GM19468 (cell line): ENCODE measurements at regions not wholly inside any gene's neighbourhood (a gene's known extent, or its start where the extent isn't known, plus 50 kb on each side); places are given as distances from the start of the nearest gene placed in this dataset.

Source experiments
- ATAC-seq: cut with Tn5 transposase; IDR thresholded peaks from one replicate; pipeline ENCODE4 v1.9.1; 2021; ENCODE audit warnings: mild to moderate bottlenecking, moderate library complexity, moderate number of reproducible peaks; ENCODE audit not compliant: unreplicated experiment; ENCODE audit errors: extremely low read depth

DNA sequence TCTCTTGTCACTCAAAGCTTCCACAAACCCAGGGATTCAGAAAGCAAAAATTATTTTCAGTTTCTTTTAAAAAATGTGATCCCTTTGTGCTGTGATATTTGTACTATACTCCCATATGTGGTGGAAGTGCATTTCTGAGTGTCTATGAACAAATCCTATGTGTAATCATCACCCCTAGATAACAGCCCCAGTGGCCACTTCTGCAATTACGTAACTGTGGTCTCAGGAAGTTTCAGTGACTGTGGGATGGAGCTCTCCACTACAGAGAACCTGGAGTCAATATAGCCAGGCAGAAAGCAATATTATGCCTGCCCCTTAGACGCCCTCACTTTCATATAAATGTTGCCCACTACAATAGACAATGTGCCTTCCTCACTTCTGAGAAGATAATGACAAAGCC is 1101.7 kb upstream of the GHITM start:
- ATAC-seq, result no peak

DNA sequence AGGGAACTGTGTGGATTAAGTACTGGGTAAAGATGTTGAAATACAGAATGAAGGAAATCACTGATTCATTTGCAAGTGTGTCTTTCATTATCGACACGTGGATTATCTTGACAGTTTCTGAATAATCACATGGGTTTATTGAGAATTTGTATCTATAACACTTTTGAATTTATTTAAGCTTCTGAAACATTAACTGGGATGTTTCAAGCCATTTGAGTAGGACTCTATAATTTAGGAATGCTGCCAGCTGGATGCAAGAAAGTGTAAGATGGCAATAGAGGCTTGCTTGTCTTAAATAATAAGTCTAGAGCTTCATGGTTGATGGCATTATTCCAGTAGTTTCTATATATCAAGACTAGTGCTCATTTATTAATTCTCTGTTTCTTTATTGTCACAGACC is 1100.7 kb upstream of the GHITM start:
- ATAC-seq, result no peak

DNA sequence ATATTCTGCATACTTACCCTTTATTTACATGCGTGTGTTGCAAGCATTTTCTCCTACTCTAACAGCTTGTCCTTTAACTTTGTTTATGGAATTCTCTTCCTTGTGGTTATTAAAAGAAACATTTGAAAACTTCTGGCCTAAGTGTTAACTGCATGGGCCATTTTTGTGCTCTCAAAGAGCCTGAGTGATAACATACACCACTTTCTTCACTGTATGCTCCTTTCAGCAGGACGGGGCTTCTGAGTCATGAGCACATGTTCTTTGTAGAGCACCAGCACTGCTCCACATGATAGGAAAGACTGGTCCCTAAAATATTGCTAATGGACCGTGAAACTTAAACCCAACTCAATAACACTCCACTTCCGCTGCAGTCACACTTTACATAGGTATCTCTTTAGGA is 1093.6 kb upstream of the GHITM start:
- no peak for ATAC-seq

DNA sequence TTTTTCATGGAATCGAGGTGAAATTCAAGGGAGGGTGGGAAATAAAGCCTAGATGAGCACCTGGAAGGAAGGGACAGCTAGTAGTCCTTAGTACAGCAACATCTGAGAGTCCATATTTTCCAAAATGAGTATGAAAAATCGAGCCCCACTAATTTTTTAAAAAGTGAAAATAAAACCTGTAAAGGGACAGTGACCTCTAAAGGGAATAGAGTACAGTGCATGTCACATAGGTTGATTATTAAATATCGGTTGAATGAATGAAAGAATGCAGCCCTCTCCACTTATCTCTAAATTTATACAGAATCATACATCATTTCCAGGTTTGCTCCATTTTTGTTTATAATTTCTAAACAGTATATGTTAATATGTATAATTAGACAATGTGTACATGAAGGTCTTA is 1088.5 kb upstream of the GHITM start:
- no peak for ATAC-seq

DNA sequence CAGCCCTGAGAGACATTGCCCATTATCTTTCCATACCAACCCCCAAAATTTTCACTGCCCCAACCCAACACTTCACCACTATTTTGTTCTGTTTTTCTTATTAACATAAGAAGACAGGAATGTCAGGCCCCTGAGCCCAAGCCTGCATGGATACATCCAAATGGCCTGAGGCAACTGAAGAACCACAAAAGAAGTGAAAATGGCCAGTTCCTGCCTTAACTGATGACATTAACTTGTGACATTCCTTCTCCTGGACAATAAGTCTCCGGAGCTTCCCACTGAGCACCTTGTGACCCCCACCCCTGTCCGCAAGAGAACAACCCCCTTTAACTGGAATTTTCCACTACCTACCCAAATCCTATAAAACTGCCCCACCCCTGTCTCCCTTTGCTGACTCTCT is 1076.4 kb upstream of the GHITM start:
- no peak for ATAC-seq

DNA sequence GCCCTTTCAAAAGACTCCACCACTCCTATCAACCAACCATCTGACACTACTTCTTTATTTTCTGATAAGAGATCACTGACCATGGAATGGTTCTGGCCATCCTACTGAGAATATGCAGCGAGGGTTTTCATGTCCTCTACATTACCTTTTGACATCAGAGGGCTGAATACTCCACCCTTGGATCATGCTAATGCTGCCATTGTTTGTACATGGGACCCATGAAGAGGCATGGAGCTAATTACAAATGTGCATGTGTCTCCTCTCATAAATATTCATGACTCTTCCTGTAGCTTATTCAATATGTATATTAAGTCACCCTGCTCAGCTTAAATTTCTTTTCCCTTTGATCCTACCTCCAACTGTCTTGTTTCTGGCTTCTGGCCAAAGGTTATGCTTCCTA is 1065.8 kb upstream of the GHITM start:
- ATAC-seq, result no peak

DNA sequence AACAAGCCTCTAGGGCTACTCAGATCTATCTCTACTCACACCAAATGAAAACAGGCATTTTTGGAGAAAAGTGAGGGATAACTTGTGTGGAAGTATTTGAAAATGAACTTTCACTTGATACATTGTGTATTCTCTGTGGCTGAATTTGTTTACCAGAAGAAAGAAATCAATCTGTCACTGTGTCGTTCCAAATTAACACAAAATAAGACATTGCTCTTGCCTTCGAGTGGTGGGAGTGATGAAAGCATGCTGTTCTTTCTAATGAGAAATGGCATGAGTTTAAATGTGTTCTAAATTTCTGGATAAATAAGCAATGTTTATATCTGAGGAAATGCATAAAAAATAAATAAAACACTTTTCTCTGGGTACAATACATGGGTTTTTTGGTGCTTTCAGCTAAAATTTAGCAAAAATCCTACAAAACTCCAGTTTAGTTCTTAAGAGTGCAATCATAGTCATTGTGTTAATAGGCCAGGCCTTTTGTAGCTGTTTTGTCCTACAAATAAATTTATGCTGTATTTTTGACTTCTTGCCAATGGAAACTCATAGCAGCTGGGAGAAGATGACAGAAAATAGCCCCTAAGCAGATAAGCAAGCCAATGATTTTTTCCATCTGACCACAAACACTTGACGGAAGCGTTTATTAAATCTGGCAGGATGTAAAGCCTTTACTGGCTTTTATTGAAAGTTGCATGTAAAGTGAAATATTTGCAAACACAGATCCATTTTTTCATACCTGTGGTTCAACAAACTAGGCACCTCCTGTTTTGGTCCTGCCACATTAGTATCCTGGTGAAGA is 1064.1 kb upstream of the GHITM start:
- ATAC-seq, result no peak

DNA sequence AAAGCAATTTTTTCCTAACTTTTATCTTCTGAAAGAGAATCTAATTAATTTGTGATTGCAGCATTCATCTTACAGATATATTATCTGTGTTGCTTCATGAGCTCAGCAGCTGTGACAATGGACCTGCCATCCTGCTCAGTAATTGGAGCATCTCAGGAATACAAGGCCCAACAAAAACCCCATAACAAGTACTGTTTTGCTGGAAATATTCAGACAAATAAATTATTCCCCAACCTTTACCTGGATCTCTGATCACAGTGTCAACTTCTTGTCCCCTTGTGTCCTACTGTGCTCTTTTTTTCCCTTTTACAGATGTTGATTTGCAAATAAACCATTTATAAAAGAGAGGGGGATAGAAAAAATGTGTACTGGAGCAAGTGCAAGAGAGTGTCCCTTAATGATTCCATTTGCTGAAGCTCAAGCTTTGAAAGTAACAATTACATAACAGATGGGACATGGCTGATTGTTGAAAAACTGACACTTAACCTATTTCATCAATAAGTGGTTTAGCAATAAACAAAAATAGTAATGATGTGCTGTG is 1063.4 kb upstream of the GHITM start:
- no peak for ATAC-seq

DNA sequence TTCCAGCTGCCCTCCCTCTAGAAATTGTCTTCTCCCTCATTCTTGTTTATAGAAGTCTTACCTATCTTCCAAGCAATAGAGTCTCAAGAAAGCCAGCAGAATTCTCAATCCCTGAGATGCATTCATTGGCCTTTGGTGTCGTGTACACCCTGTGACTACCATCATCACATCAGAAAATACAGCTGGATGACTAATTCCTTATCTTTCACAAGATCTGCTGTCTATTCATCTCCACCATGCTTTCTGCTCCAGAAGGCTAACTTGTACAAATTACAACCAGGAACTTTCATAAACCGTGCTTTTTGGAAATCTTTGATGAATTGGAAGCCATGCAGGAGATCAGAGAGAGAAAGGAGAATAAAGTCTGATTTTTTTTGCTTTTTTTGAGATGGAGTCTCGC is 1062.9 kb upstream of the GHITM start:
- ATAC-seq, result no peak

DNA sequence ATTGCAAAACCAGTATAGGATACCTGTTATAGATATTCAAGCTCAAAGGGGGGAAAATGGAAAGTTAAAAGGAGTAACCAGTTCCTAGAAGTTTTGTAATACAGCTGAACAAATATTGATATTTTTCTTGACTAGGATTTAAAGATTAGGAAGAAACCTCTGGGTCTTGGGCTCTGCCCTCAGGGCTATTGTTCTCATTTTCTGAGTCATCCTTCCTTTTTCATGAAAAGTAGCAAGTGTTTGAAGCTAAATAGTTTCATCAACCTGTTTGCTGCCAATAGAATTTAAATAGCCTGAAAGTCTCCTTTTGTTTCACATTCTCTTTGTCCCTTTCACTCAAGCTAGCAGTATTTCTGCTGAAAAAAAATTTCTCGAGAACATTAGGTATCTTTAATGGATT is 1061.1 kb upstream of the GHITM start:
- ATAC-seq, result no peak

DNA sequence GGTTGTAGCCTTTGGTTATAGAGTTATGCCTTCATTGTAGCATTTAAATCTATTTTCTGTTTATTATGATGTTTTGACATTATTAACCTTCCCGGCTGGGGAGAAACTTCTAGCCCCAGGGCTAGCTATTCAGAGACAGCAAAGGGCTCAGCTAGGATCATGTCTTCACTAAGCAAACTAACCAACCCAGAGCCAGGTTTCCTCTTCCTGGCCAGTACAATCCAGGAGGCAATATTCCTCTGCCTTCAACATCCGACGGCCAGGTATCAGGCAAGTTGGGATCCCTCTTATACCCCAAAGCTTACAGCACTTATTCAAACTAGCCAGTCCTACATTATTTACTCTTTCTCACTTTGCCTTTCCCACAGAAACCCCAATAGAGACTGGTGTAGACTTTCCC is 1060.7 kb upstream of the GHITM start:
- no peak for ATAC-seq

DNA sequence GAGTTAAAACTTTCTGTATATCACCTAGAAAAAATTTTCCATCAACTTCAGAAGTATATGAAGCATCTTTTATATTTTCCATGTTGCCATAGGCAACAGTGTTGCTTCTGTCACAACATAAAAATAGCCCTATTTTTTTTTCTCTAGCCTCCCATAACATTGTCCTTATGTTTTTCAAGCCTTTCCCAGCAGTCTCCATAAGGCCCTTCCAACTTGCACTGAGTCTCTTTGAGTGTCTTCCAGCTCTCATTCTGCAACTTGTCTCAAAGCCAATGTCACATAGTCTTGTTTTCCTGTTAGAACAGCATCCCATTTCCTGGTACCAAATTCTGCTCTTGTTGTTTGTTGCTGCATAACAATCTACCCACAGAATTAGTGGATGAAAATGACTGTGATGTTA is 1055.5 kb upstream of the GHITM start:
- no peak for ATAC-seq

DNA sequence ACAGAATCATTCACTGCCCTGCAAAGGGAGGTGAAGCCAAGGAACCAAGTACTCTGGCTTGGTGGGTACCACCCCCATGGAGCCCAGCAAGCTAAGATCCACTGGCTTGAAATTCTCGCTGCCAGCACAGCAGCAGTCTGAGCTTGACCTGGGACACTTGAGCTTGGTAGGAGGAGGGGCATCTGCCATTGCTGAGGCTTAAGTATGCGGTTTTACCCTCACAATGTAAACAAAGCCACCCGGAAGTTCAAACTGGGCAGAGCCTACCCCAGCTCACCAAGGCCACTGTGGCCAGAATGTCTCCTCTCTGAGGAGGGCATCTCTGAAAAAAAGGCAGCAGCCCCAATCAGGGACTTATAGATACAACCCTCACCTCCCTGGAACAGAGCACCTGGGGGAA is 1050.0 kb upstream of the GHITM start:
- no peak for ATAC-seq

DNA sequence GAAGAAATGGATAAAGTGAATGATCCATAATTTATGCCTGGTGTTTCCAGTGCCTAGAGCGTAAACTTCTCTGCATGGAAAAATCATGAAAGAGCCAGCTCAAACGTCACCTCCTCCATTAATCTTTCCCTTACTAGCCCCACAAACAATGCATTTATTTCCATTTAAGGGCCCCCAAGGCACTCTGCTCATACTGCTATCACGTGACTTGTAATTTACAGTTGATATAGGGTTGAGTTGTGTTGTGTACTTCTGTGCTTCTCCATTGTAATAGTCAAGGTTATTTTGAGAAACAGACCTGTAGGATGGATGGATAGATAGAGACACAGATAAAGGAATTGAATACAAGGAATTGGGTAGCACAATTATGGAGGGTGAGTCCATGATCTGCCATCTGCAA is 1034.7 kb upstream of the GHITM start:
- no peak for ATAC-seq

DNA sequence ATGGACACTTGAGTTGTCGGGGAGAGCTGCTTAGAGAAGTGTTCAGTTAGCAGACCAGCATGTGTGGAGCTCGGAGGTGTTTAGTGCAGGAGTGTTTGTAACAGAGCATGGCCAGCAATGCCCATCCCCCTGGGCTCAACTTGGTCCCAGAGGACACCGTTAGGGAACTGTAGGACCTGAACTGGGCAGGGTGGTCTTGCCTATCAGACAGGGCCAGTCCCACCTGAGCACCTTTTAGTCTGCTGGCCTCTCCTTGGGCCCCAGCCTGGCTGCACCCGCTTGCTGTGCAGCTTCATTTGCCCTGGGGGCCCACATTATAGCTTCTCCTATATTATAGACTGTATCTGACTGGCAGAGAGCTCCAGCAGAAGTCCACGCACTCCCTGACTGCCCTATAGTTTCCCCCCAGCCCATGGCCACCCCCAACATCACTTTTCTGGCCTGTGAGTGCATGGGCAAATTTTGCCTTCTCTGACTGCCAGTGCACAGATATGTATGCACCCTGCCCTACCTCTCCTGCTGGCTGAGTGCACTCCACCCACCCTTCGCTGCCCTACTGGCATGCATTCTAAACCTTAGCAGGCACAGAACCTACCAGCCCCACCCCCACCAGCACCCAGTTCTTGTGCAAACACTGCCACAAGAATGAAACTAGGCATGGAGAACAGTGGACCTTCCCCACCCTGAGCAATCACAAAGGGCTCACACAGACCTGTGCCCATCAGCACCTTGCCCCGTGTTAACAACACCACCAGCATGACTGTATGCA is 1030.6 kb upstream of the GHITM start:
- ATAC-seq, result no peak

DNA sequence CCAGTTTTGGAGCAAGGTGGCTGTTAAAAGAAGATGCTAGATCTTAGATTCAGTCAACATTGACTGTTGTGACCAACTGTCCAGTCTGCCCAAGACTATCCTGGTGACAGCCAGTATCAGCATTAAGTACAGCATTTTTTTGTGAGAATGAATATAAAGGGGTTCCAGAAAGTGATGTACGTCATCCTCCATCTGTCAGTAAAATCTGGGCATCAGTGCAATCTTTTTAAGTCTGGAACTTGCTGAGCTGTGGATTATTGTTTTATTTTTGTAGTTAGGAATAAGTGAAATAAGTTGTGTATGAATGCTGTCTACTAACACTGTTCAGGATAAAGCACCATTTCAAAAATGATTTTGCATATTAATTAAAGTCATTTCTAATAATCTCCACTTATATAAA is 1020.0 kb upstream of the GHITM start:
- ATAC-seq, result no peak

DNA sequence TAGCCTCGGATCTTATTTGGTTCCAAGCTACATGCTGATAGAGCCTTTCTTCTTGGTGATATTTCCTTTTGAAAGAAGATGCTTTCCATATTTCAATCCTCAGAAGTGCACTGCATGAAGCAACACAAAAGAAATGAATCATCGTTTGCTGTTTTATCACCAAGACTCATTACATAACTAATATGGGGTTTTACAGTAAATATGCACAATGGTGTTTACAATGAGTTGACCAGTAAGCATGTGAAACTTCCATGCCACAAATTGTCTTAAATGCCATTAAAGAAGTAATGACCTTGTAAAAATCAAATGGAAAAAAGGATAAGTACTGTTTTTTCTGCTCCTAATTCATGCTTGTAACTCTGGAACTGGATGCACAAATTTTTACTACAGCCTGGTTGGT is 1017.0 kb upstream of the GHITM start:
- no peak for ATAC-seq

DNA sequence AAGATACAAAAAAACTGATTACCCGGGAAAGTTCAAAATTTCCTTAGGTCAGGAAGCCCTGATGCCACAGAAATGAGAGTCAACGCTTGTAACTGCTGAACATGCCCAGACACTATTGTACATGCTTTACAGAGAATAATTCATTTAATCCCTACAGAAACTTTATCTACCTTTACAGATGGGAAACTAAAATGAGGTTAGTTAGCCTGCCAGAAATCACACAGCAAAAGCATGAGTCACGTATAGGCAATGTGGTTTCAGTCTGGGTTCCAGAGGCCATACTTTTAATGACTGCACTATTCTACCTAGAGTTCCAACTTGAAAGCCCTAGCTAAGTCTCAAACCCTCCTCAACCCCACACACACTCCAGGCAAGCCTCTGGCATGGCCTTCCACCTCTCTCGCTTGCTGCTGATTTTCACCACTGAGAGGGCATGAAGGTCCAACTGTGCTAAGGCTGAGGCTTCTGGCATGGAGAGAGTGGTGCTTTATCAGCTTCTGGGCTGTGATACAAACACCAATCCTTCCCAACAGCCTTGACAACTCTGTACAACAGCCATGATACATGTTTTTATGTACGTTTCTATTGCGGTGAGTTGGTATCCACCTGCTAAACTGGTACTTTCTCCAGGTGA is 1011.2 kb upstream of the GHITM start:
- no peak for ATAC-seq

DNA sequence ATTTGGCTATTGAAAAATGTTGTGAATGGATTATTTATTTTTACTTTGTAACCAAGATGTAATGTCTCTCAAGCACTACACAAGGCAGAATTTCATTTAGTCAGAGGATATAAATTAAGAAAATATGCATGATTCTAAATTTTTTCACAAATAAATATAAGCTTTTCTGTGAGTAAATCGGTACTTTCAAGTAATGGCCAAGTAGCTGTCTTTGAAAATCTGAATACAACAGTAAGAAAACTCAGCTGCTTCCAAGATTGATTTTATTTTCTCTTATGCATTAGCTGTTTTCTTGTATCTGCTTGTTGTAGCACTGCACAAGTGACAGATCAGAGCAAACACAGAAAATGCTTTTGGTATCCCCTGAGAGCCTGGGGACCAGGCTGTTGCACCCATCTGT is 998.5 kb upstream of the GHITM start:
- ATAC-seq, result no peak

DNA sequence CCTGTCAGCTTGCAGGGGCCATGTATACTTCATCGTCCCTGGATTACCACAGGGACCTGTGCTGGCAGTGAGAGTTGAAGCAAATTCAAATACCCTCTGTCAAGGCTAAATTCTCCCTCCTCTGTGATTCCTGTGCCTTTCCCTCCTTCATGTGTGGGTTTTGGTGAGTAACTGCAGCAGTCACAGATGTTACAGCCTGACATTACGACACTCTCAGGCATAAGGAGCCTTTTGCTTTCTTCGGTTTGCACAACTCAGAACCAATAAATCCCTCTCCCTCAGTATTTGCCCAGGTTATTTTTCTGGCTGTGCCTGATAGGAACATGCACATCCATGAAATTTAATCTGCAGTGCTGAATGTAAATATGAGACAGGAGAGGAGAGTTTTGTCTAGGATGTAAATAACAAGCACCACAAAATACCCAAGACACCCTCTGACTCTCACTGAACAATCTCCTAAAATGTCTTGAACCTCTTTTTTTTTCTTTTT is 997.2 kb upstream of the GHITM start:
- no peak for ATAC-seq

DNA sequence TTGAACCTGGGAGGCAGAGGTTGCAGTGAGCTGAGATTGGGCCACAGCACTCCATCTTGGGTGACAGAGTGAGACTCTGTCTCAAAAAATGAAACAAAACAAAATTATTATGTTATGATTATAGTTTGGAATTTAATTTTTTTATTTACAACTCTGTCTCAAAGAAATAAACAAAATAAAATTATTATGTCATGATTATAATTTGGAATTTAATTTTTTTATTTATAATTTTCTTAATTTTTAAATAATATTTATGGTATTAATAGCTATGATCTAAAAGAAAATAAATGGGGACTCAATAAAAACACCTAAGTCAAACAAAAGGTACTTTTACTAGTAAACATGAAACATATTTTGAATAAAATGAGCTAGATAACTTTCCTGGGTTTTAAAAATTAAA is 994.8 kb upstream of the GHITM start:
- no peak for ATAC-seq
